Suprapubic skin (tissue), 3 donors: ENCODE measurements at regions not wholly inside any gene's neighbourhood (a gene's known extent, or its start where the extent isn't known, plus 50 kb on each side); places are given as distances from the start of the nearest gene placed in this dataset.

Experiments used
- CTCF ChIP-seq, 2 donors: fragments of 200-600 bp in 1 of 2; fragments of 450-650 bp in 1 of 2; sonication (generic) in 1 of 2; IDR thresholded peaks; one replicate each; pipeline ENCODE4 v1.5.1; 2016 to 2019; ENCODE audit warnings: antibody characterized with exemption in 2 of 2, mild to moderate bottlenecking in 1 of 2, moderate library complexity in 1 of 2
- POLR2A ChIP-seq, 2 donors: fragments of 450-650 bp; IDR thresholded peaks; one replicate each; pipeline ENCODE4 v1.6.1; 2017; ENCODE audit warnings: antibody characterized with exemption in 2 of 2, mild to moderate bottlenecking in 2 of 2, moderate library complexity in 2 of 2

DNA sequence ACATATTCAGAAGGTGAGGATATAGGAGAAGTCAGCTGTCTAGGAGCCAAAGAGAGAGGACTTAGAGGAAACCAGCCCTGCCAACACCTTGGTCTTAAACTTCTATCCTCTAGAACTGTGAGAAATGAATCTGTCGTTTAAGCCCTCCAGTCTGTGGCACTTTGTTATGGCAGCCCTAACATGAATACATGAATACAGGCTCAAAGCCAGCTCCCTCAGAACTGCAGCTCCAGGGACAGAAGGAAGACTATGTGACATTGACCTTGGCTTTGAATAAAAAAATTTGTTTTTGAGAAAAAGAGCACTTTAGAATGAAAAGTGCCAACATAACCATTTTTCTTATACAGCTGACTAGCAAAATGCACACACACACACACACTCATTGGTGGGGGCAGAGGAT is 110.9 kb upstream of the ATP2B2 start:
- TF ChIP-seq CTCF (IDR thresholded peaks at IDR 0.05) (no peak), POLR2A (IDR thresholded peaks at IDR 0.05) (no peak)
